ENCODE measurements at regions not wholly inside any gene's neighbourhood (a gene's known extent, or its start where the extent isn't known, plus 50 kb on each side); places are given as distances from the start of the nearest gene placed in this dataset.

DNA sequence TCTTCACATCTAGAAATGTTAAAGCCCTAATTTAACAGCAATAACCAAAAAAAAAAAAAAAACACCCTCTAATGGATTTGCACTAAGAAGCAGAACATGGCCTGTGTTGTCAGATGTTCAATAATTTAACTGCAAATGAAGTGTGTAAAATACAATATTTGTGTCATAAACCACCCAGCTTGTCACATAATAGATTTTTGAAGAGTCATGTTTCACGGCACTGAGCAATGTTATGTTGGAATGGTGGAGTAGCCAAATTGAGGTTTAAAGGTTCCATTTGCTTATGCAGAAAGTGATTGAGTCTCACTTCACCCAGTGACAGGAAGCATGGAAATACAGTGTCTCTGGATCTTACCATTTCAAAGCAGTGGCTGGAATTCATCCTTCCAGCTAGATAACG is 173.2 kb upstream of the XYLT1 start:
- TF ChIP-seq YY1 (IDR thresholded peaks at IDR 0.05; ENCODE audit: insufficient read depth, insufficient read length) (no peak), ZNF274 (IDR thresholded peaks at IDR 0.05; ENCODE audit: low read depth, low read length) (no peak)
